ENCODE measurements at regions not wholly inside any gene's neighbourhood (a gene's known extent, or its start where the extent isn't known, plus 50 kb on each side); places are given as distances from the start of the nearest gene placed in this dataset.

GRCh38 chr5:155921621-155922020 lies 405.3 kb upstream of the SGCD start:
- no peak for TF ChIP-seq CTCF (IDR thresholded peaks at IDR 0.05; ENCODE audit: insufficient read depth, low read length, poor library complexity, severe bottlenecking)
- no peak for TF ChIP-seq EZH2phosphoT487 (conservative IDR thresholded peaks at IDR 0.05; ENCODE audit: low read length)
